ENCODE measurements at regions not wholly inside any gene's neighbourhood (a gene's known extent, or its start where the extent isn't known, plus 50 kb on each side); places are given as distances from the start of the nearest gene placed in this dataset.

- TF ChIP-seq CSDC2 (CRISPR knock-in tag; IDR thresholded peaks at IDR 0.05) (no peak), ZNF565 (CRISPR knock-in tag; conservative IDR thresholded peaks at IDR 0.05; ENCODE audit: low read depth) (no peak), ZFP30 (CRISPR knock-in tag; IDR thresholded peaks at IDR 0.05) (no peak), GLIS3 (CRISPR knock-in tag; IDR thresholded peaks at IDR 0.05) (no peak), TSHZ2 (CRISPR knock-in tag; IDR thresholded peaks at IDR 0.05) (no peak), ZNF70 (CRISPR knock-in tag; IDR thresholded peaks at IDR 0.05) (no peak), OSR1 (CRISPR knock-in tag; IDR thresholded peaks at IDR 0.05) (no peak), BACH2 (CRISPR knock-in tag; IDR thresholded peaks at IDR 0.05; ENCODE audit: borderline replicate concordance) (no peak), SNAI2 (CRISPR knock-in tag; IDR thresholded peaks at IDR 0.05) (no peak), ARNTL (CRISPR knock-in tag; IDR thresholded peaks at IDR 0.05; ENCODE audit: borderline replicate concordance, low read depth) (no peak)
- ATAC-seq: no peak
These were observed 460.6 kb upstream of the MCTP2 start for GRCh38 chr15:93770788-93771187.

- ATAC-seq: no peak
- no peak for TF ChIP-seq TCF4 (CRISPR knock-in tag; IDR thresholded peaks at IDR 0.05; ENCODE audit: borderline replicate concordance)
These were observed 469.3 kb upstream of the MCTP2 start for GRCh38 chr15:93762036-93762435.

- TF ChIP-seq TOX (CRISPR knock-in tag; IDR thresholded peaks at IDR 0.05; ENCODE audit: borderline replicate concordance) (no peak), ZFP3 (CRISPR knock-in tag; IDR thresholded peaks at IDR 0.05) (no peak), SNAI2 (CRISPR knock-in tag; IDR thresholded peaks at IDR 0.05) (no peak), ZNF8 (CRISPR knock-in tag; IDR thresholded peaks at IDR 0.05) (no peak), GLIS3 (CRISPR knock-in tag; IDR thresholded peaks at IDR 0.05) (no peak), PPARA (CRISPR knock-in tag; IDR thresholded peaks at IDR 0.05; ENCODE audit: borderline replicate concordance) (no peak), ZNF70 (CRISPR knock-in tag; IDR thresholded peaks at IDR 0.05) (no peak), CSRNP3 (CRISPR knock-in tag; IDR thresholded peaks at IDR 0.05) (no peak), ZFP30 (CRISPR knock-in tag; IDR thresholded peaks at IDR 0.05) (no peak), CREB5 (CRISPR knock-in tag; IDR thresholded peaks at IDR 0.05; ENCODE audit: low read depth) (no peak), RARB (CRISPR knock-in tag; IDR thresholded peaks at IDR 0.05) (no peak), ZC3H10 (CRISPR knock-in tag; IDR thresholded peaks at IDR 0.05) (no peak), OSR1 (CRISPR knock-in tag; IDR thresholded peaks at IDR 0.05) (no peak), ESRRG (CRISPR knock-in tag; IDR thresholded peaks at IDR 0.05) (no peak), POU6F1 (CRISPR knock-in tag; IDR thresholded peaks at IDR 0.05; ENCODE audit: borderline replicate concordance, low read depth) (no peak), ZNF565 (CRISPR knock-in tag; conservative IDR thresholded peaks at IDR 0.05; ENCODE audit: low read depth) (no peak)
- ATAC-seq: no peak
These were observed 471.7 kb upstream of the MCTP2 start for GRCh38 chr15:93759629-93760028.

- ATAC-seq: no peak
- TF ChIP-seq TCF4 (CRISPR knock-in tag; IDR thresholded peaks at IDR 0.05; ENCODE audit: borderline replicate concordance) (no peak), CSDC2 (CRISPR knock-in tag; IDR thresholded peaks at IDR 0.05) (no peak), ZNF8 (CRISPR knock-in tag; IDR thresholded peaks at IDR 0.05) (no peak), TOX (CRISPR knock-in tag; IDR thresholded peaks at IDR 0.05; ENCODE audit: borderline replicate concordance) (no peak), BACH2 (CRISPR knock-in tag; IDR thresholded peaks at IDR 0.05; ENCODE audit: borderline replicate concordance) (no peak), OSR1 (CRISPR knock-in tag; IDR thresholded peaks at IDR 0.05) (no peak), ZFP3 (CRISPR knock-in tag; IDR thresholded peaks at IDR 0.05) (no peak), CSRNP3 (CRISPR knock-in tag; IDR thresholded peaks at IDR 0.05) (no peak), ISL1 (CRISPR knock-in tag; IDR thresholded peaks at IDR 0.05) (no peak), PPARA (CRISPR knock-in tag; IDR thresholded peaks at IDR 0.05; ENCODE audit: borderline replicate concordance) (no peak), ESRRG (CRISPR knock-in tag; IDR thresholded peaks at IDR 0.05) (no peak), ZC3H10 (CRISPR knock-in tag; IDR thresholded peaks at IDR 0.05) (no peak), TSHZ2 (CRISPR knock-in tag; IDR thresholded peaks at IDR 0.05) (no peak), SNAI2 (CRISPR knock-in tag; IDR thresholded peaks at IDR 0.05) (no peak), ZNF70 (CRISPR knock-in tag; IDR thresholded peaks at IDR 0.05) (no peak)
These were observed 472.5 kb upstream of the MCTP2 start for GRCh38 chr15:93758824-93759223.
